ENCODE measurements at regions not wholly inside any gene's neighbourhood (a gene's known extent, or its start where the extent isn't known, plus 50 kb on each side); places are given as distances from the start of the nearest gene placed in this dataset.

GRCh38 chr6:40717411-40718057 is 130.4 kb upstream of the LRFN2 start:
- Histone ChIP-seq H3K4me3 (ENCODE audit: low read length) (no peak overlapping the region), H3K9ac (ENCODE audit: low read depth, low read length) (no peak overlapping the region), H3K27me3 (ENCODE audit: insufficient read depth, low read length) (no peaks in the 10 kb centered on the region), H3K4me1 (ENCODE audit: insufficient read depth, low read length) (peaks cover 22% of the 10 kb centered on the region), H3K27ac (ENCODE audit: low read depth, low read length) (no peak overlapping the region), H3K36me3 (ENCODE audit: insufficient read depth, low read length) (no peaks in the 10 kb centered on the region), H3K9me3 (ENCODE audit: insufficient read depth, low read depth, low read length) (no peaks in the 10 kb centered on the region)
- 93% methylated on average over 3 of the region's 3 CpGs for WGBS

- Histone ChIP-seq H3K36me3 (ENCODE audit: insufficient read depth, low read length) (no peaks in the 10 kb centered on the region), H3K9me3 (ENCODE audit: insufficient read depth, low read depth, low read length) (no peaks in the 10 kb centered on the region), H3K27ac (ENCODE audit: low read depth, low read length) (no peak overlapping the region), H3K27me3 (ENCODE audit: insufficient read depth, low read length) (no peaks in the 10 kb centered on the region), H3K9ac (ENCODE audit: low read depth, low read length) (no peak overlapping the region), H3K4me1 (ENCODE audit: insufficient read depth, low read length) (peaks cover 14% of the 10 kb centered on the region), H3K4me3 (ENCODE audit: low read length) (no peak overlapping the region)
- 82% methylated on average over 11 of the region's 12 CpGs for WGBS
Observed at GRCh38 chr6:40715570-40716403, 128.6 kb upstream of the LRFN2 start.

- H3K27ac ChIP-seq (ENCODE audit: low read depth, low read length), result no peak overlapping the region
- H3K4me3 ChIP-seq (ENCODE audit: low read length), result no peak overlapping the region
- no peaks in the 10 kb centered on the region for H3K36me3 ChIP-seq (ENCODE audit: insufficient read depth, low read length)
- H3K4me1 ChIP-seq (ENCODE audit: insufficient read depth, low read length), result peaks cover 6% of the 10 kb centered on the region
- WGBS, result 87% methylated on average over 8 of the region's 8 CpGs
- no peaks in the 10 kb centered on the region for H3K27me3 ChIP-seq (ENCODE audit: insufficient read depth, low read length)
- H3K9me3 ChIP-seq (ENCODE audit: insufficient read depth, low read depth, low read length), result no peaks in the 10 kb centered on the region
- no peak overlapping the region for H3K9ac ChIP-seq (ENCODE audit: low read depth, low read length)
Observed at GRCh38 chr6:40714576-40715564, 127.7 kb upstream of the LRFN2 start.

GRCh38 chr6:40714143-40714542 is 127.0 kb upstream of the LRFN2 start:
- H3K9ac ChIP-seq (ENCODE audit: low read depth, low read length), result no peak overlapping the region
- WGBS, result 93% methylated on average over 6 of the region's 6 CpGs
- H3K36me3 ChIP-seq (ENCODE audit: insufficient read depth, low read length), result no peaks in the 10 kb centered on the region
- no peaks in the 10 kb centered on the region for H3K4me1 ChIP-seq (ENCODE audit: insufficient read depth, low read length)
- H3K27ac ChIP-seq (ENCODE audit: low read depth, low read length), result no peak overlapping the region
- H3K4me3 ChIP-seq (ENCODE audit: low read length), result no peak overlapping the region
- H3K9me3 ChIP-seq (ENCODE audit: insufficient read depth, low read depth, low read length), result no peaks in the 10 kb centered on the region; the same call in 1 of the 2 replicates
- H3K27me3 ChIP-seq (ENCODE audit: insufficient read depth, low read length), result no peaks in the 10 kb centered on the region

GRCh38 chr6:40713002-40713719 is 126.0 kb upstream of the LRFN2 start:
- Histone ChIP-seq H3K4me3 (ENCODE audit: low read length) (no peak overlapping the region), H3K4me1 (ENCODE audit: insufficient read depth, low read length) (no peaks in the 10 kb centered on the region), H3K9ac (ENCODE audit: low read depth, low read length) (no peak overlapping the region), H3K27ac (ENCODE audit: low read depth, low read length) (no peak overlapping the region), H3K27me3 (ENCODE audit: insufficient read depth, low read length) (no peaks in the 10 kb centered on the region), H3K36me3 (ENCODE audit: insufficient read depth, low read length) (no peaks in the 10 kb centered on the region), H3K9me3 (ENCODE audit: insufficient read depth, low read depth, low read length) (no peaks in the 10 kb centered on the region; the same call in 1 of the 2 replicates)
- 59% methylated on average over 10 of the region's 10 CpGs for WGBS

- no peak overlapping the region for H3K4me3 ChIP-seq (ENCODE audit: low read length)
- no peak overlapping the region for H3K27ac ChIP-seq (ENCODE audit: low read depth, low read length)
- no peaks in the 10 kb centered on the region for H3K36me3 ChIP-seq (ENCODE audit: insufficient read depth, low read length)
- peaks cover 7% of the 10 kb centered on the region for H3K4me1 ChIP-seq (ENCODE audit: insufficient read depth, low read length)
- no peaks in the 10 kb centered on the region for H3K27me3 ChIP-seq (ENCODE audit: insufficient read depth, low read length)
- no peaks in the 10 kb centered on the region; the same call in 1 of the 2 replicates for H3K9me3 ChIP-seq (ENCODE audit: insufficient read depth, low read depth, low read length)
- 81% methylated on average over 5 of the region's 5 CpGs for WGBS
- H3K9ac ChIP-seq (ENCODE audit: low read depth, low read length), result no peak overlapping the region
Observed at GRCh38 chr6:40710626-40711330, 123.6 kb upstream of the LRFN2 start.

- Histone ChIP-seq H3K4me3 (ENCODE audit: low read length) (no peak overlapping the region), H3K9me3 (ENCODE audit: insufficient read depth, low read depth, low read length) (no peaks in the 10 kb centered on the region; the same call in 1 of the 2 replicates), H3K9ac (ENCODE audit: low read depth, low read length) (no peak overlapping the region), H3K4me1 (ENCODE audit: insufficient read depth, low read length) (peaks cover 11% of the 10 kb centered on the region), H3K27ac (ENCODE audit: low read depth, low read length) (no peak overlapping the region), H3K36me3 (ENCODE audit: insufficient read depth, low read length) (no peaks in the 10 kb centered on the region), H3K27me3 (ENCODE audit: insufficient read depth, low read length) (no peaks in the 10 kb centered on the region)
- WGBS, result 83% methylated on average over 4 of the region's 4 CpGs
Observed at GRCh38 chr6:40708049-40708448, 120.9 kb upstream of the LRFN2 start.

- Histone ChIP-seq H3K4me1 (ENCODE audit: insufficient read depth, low read length) (peaks cover 11% of the 10 kb centered on the region), H3K9me3 (ENCODE audit: insufficient read depth, low read depth, low read length) (no peaks in the 10 kb centered on the region; the same call in 1 of the 2 replicates), H3K9ac (ENCODE audit: low read depth, low read length) (no peak overlapping the region), H3K27me3 (ENCODE audit: insufficient read depth, low read length) (no peaks in the 10 kb centered on the region), H3K4me3 (ENCODE audit: low read length) (no peak overlapping the region), H3K36me3 (ENCODE audit: insufficient read depth, low read length) (no peaks in the 10 kb centered on the region), H3K27ac (ENCODE audit: low read depth, low read length) (no peak overlapping the region)
- 57% methylated on average over 1 of the region's 1 CpG for WGBS
Observed at GRCh38 chr6:40706178-40706577, 119.0 kb upstream of the LRFN2 start.

GRCh38 chr6:40705354-40705753 is 118.2 kb upstream of the LRFN2 start:
- Histone ChIP-seq H3K36me3 (ENCODE audit: insufficient read depth, low read length) (no peaks in the 10 kb centered on the region), H3K27ac (ENCODE audit: low read depth, low read length) (no peak overlapping the region), H3K4me3 (ENCODE audit: low read length) (no peak overlapping the region), H3K9ac (ENCODE audit: low read depth, low read length) (no peak overlapping the region), H3K9me3 (ENCODE audit: insufficient read depth, low read depth, low read length) (no peaks in the 10 kb centered on the region; the same call in 1 of the 2 replicates), H3K4me1 (ENCODE audit: insufficient read depth, low read length) (peaks cover 11% of the 10 kb centered on the region), H3K27me3 (ENCODE audit: insufficient read depth, low read length) (no peaks in the 10 kb centered on the region)
- WGBS, result 80% methylated on average over 4 of the region's 4 CpGs
